ENCODE measurements at regions not wholly inside any gene's neighbourhood (a gene's known extent, or its start where the extent isn't known, plus 50 kb on each side); places are given as distances from the start of the nearest gene placed in this dataset.

- no peak overlapping the region for H3K4ac ChIP-seq (ENCODE audit: low read depth, low read length)
- no peak for TF ChIP-seq SMC3 (IDR thresholded peaks at IDR 0.05; ENCODE audit: low read depth, low read length)
- no peak for TF ChIP-seq RAD21 (IDR thresholded peaks at IDR 0.05; ENCODE audit: low read length)
- TF ChIP-seq POLR2A (IDR thresholded peaks at IDR 0.05; ENCODE audit: low read depth, low read length) = no peak
- TF ChIP-seq MXI1 (IDR thresholded peaks at IDR 0.05; ENCODE audit: borderline replicate concordance, low read depth, low read length) = no peak
- no peak for TF ChIP-seq RCOR1 (IDR thresholded peaks at IDR 0.05; ENCODE audit: insufficient replicate concordance, low read length)
- TF ChIP-seq USF2 (IDR thresholded peaks at IDR 0.05; ENCODE audit: low read depth, low read length) = no peak
- TF ChIP-seq CTCF (conservative IDR thresholded peaks at IDR 0.05; ENCODE audit: low read depth, low read length) = no peak
- TF ChIP-seq NFE2L2 (IDR thresholded peaks at IDR 0.05; ENCODE audit: low read depth, low read length) = no peak
- TF ChIP-seq CHD1 (IDR thresholded peaks at IDR 0.05; ENCODE audit: low read depth, low read length) = no peak
- TF ChIP-seq FOS (IDR thresholded peaks at IDR 0.05; ENCODE audit: low read depth, low read length) = no peak
- no peak for TF ChIP-seq CEBPB (IDR thresholded peaks at IDR 0.05; ENCODE audit: low read depth, low read length)
- TF ChIP-seq MAZ (IDR thresholded peaks at IDR 0.05; ENCODE audit: borderline replicate concordance, low read depth, low read length) = no peak
- no peak for TF ChIP-seq BHLHE40 (IDR thresholded peaks at IDR 0.05; ENCODE audit: low read depth, low read length)
- TF ChIP-seq RFX5 (IDR thresholded peaks at IDR 0.05; ENCODE audit: low read depth, low read length) = no peak
- no peak for TF ChIP-seq MAFK (IDR thresholded peaks at IDR 0.05; ENCODE audit: low read depth, low read length)
- no peak for TF ChIP-seq ELK1 (IDR thresholded peaks at IDR 0.05; ENCODE audit: borderline replicate concordance, low read depth, low read length)
- H3K18ac ChIP-seq (ENCODE audit: low read depth, low read length) = no peak overlapping the region
- H3K27me3 ChIP-seq (ENCODE audit: control insufficient read depth, insufficient read depth, low read length) = no peaks in the 10 kb centered on the region
- H3K9ac ChIP-seq (ENCODE audit: low read depth, low read length) = no peak overlapping the region
- H4K5ac ChIP-seq (ENCODE audit: low read depth, low read length) = no peak overlapping the region
- dilution Hi-C loops (cut with HindIII; ENCODE audit: low sequenced_read_pairs, unreplicated experiment) (no loop called here), intact Hi-C loops (cut with micrococcal nuclease) (no loop called here), in situ Hi-C loops (cut with MboI; ENCODE audit: low sequenced_read_pairs) (no loop called here)
- no peak overlapping the region for H3K27ac ChIP-seq (ENCODE audit: insufficient read depth, low read length)
- no peak overlapping the region for H2AK5ac ChIP-seq (ENCODE audit: low read depth, low read length)
- no peak overlapping the region for H3K4me3 ChIP-seq (ENCODE audit: insufficient read depth, low read depth, low read length)
- H3K9me1 ChIP-seq (ENCODE audit: insufficient read depth, low read length) = no peaks in the 10 kb centered on the region
- ChIA-PET CTCF (no interaction called here), POLR2A (ENCODE audit: unreplicated experiment) (no interaction called here)
- H3K4me2 ChIP-seq (ENCODE audit: low read depth, low read length) = no peak overlapping the region
- H2BK15ac ChIP-seq (ENCODE audit: low read depth, low read length) = no peak overlapping the region
- ATAC-seq (ENCODE audit: low read depth) = no peak
- no peak overlapping the region for H4K8ac ChIP-seq (ENCODE audit: low read depth in 2 of 2, low read length in 2 of 2)
- H3K36me3 ChIP-seq (ENCODE audit: control insufficient read depth, insufficient read depth, low read length) = no peaks in the 10 kb centered on the region
- no TSS peak for BruUV-seq (replicated peaks)
- no peak overlapping the region for H2BK20ac ChIP-seq (ENCODE audit: low read depth, low read length)
- no CpG with 5 or more reads among the region's 10 CpGs for WGBS, 2 experiments (ENCODE audit: extremely low coverage in 2 of 2, insufficient read length in 1 of 2)
- H3K23ac ChIP-seq (ENCODE audit: low read depth, low read length) = no peak overlapping the region
- no peak overlapping the region for H2AFZ ChIP-seq (replicated peaks; ENCODE audit: low read length, poor library complexity)
- no peak for DNase-seq
- no peak overlapping the region for H3K14ac ChIP-seq (replicated peaks; ENCODE audit: low read depth, low read length)
- H2AK9ac ChIP-seq (replicated peaks; ENCODE audit: low read depth, low read length, poor library complexity) = no peak overlapping the region
- H3K56ac ChIP-seq (ENCODE audit: extremely low read depth, insufficient read depth, low read length) = no peak overlapping the region
- no peak overlapping the region for H2BK120ac ChIP-seq (ENCODE audit: low read depth, low read length)
- H3K9me3 ChIP-seq (ENCODE audit: control insufficient read depth, insufficient read depth, low read length) = peaks cover 8% of the 10 kb centered on the region
- H4K20me1 ChIP-seq (ENCODE audit: insufficient read depth, low read length) = no peaks in the 10 kb centered on the region
- no peak overlapping the region for H4K91ac ChIP-seq (ENCODE audit: insufficient read depth, low read depth, low read length)
- no peaks in the 10 kb centered on the region for H3K4me1 ChIP-seq (ENCODE audit: control insufficient read depth, insufficient read depth, low read length)
- H3K79me1 ChIP-seq (ENCODE audit: low read depth in 1 of 2, low read length in 2 of 2) = no peaks in the 10 kb centered on the region
- no peak overlapping the region for H2BK5ac ChIP-seq (ENCODE audit: low read depth, low read length, poor library complexity, severe bottlenecking)
These were observed 262.0 kb upstream of the CDH4 start for GRCh38 chr20:60990061-60990460.
